Gastroesophageal sphincter (tissue), 4 donors: ENCODE measurements at regions not wholly inside any gene's neighbourhood (a gene's known extent, or its start where the extent isn't known, plus 50 kb on each side); places are given as distances from the start of the nearest gene placed in this dataset.
A peak's percentile ranks its signal among the peaks of the same experiment; 100 is the strongest.

Experiments used
- ATAC-seq: fragments of 150-250 bp; one replicate; pipeline ENCODE4 v1.9.1; 2016; ENCODE audit warnings: mild to moderate bottlenecking, moderate library complexity
- H3K27ac ChIP-seq, 4 donors: fragments of 200-600 bp; sonication (generic) in 3 of 4; 1 replicate in 3 of 4; 2 replicates in 1 of 4; pipeline ENCODE4 v1.5.1; 2016 to 2019
- H3K27me3 ChIP-seq: fragments of 200-600 bp; sonication (generic); one replicate; pipeline ENCODE4 v1.5.1; 2019
- H3K36me3 ChIP-seq, 2 donors: fragments of 200-600 bp; sonication (generic); one replicate each; pipeline ENCODE4 v1.5.1; 2019; ENCODE audit warnings: control low read depth in 1 of 2
- H3K4me1 ChIP-seq, 3 donors: fragments of 200-600 bp; sonication (generic); 1 replicate in 2 of 3; 2 replicates in 1 of 3; pipeline ENCODE4 v1.5.1; 2016 to 2019; ENCODE audit warnings: control low read depth in 2 of 3
- H3K4me3 ChIP-seq, 2 donors: fragments of 200-600 bp; sonication (generic); one replicate each; pipeline ENCODE4 v1.5.1; 2019; ENCODE audit warnings: mild to moderate bottlenecking in 1 of 2, moderate library complexity in 1 of 2
- H3K9me3 ChIP-seq, 3 donors: fragments of 200-600 bp; sonication (generic); one replicate each; pipeline ENCODE4 v1.5.1; 2017 to 2019; ENCODE audit warnings: control low read depth in 2 of 3
- CTCF ChIP-seq, 4 experiments: fragments of 200-600 bp in 2 of 4; fragments of 450-650 bp in 2 of 4; sonication (generic) in 1 of 4; IDR thresholded peaks; one replicate each; pipeline ENCODE4 v1.5.1; 2017 to 2019; ENCODE audit warnings: antibody characterized with exemption in 4 of 4, mild to moderate bottlenecking in 2 of 4, moderate library complexity in 2 of 4
- EP300 ChIP-seq: sonication (generic); formaldehyde crosslinking; IDR thresholded peaks from one replicate; pipeline ENCODE4 v1.6.1; 2017; ENCODE audit warnings: antibody characterized with exemption, mild to moderate bottlenecking
- POLR2A ChIP-seq, 2 donors: fragments of 450-650 bp; IDR thresholded peaks; one replicate each; pipeline ENCODE4 v1.6.1; 2017; ENCODE audit warnings: antibody characterized with exemption in 2 of 2, mild to moderate bottlenecking in 2 of 2, moderate library complexity in 1 of 2
- POLR2AphosphoS5 ChIP-seq: sonication (generic); formaldehyde crosslinking; IDR thresholded peaks from one replicate; pipeline ENCODE4 v1.6.1; 2017; ENCODE audit warnings: antibody characterized with exemption
- WGBS, 2 donors: methylation state at CpG; one replicate each; pipeline ENCODE4 v1.1.5; 2018; ENCODE audit warnings: low coverage in 1 of 2; 5-methylcytosine and 5-hydroxymethylcytosine counted together

- H3K4me3 ChIP-seq = no peak overlapping the region
- no peak for ATAC-seq
- peaks cover 0 to 17% (median 0%) of the 10 kb centered on the region in 3 donors for H3K4me1 ChIP-seq
- no peaks in the 10 kb centered on the region for H3K36me3 ChIP-seq
- no peak overlapping the region for H3K27ac ChIP-seq
- H3K9me3 ChIP-seq = no peaks in the 10 kb centered on the region
- TF ChIP-seq POLR2AphosphoS5 = no peak
- TF ChIP-seq EP300 = no peak
- no peak for TF ChIP-seq POLR2A (IDR thresholded peaks at IDR 0.05)
- no peak for TF ChIP-seq CTCF (IDR thresholded peaks at IDR 0.05)
- WGBS, 2 donors = 90 to 95% methylated on average over 2 to 3 of the region's 3 CpGs
- no peaks in the 10 kb centered on the region for H3K27me3 ChIP-seq
Measured at GRCh38 chr5:142500227-142500905, 175.5 kb upstream of the SPRY4 start.

GRCh38 chr5:142499591-142500226 is 174.9 kb upstream of the SPRY4 start:
- no peak for ATAC-seq
- 57 to 65% methylated on average over 5 to 6 of the region's 6 CpGs for WGBS, 2 donors

GRCh38 chr5:142498298-142498697 is 173.5 kb upstream of the SPRY4 start:
- Histone ChIP-seq H3K4me3 (no peak overlapping the region), H3K27me3 (no peaks in the 10 kb centered on the region), H3K4me1 (peaks cover 0 to 35% (median 2%) of the 10 kb centered on the region in 3 donors), H3K9me3 (no peaks in the 10 kb centered on the region), H3K27ac (no peak overlapping the region), H3K36me3 (no peaks in the 10 kb centered on the region)
- 93 to 96% methylated on average over 3 of the region's 3 CpGs for WGBS, 2 donors
- ATAC-seq = no peak
- no peak for TF ChIP-seq POLR2AphosphoS5
- no peak for TF ChIP-seq EP300
- TF ChIP-seq POLR2A (IDR thresholded peaks at IDR 0.05) = no peak
- TF ChIP-seq CTCF (IDR thresholded peaks at IDR 0.05) = no peak

More at GRCh38 chr5:142499591-142500226, 174.9 kb upstream of the SPRY4 start:
- Histone ChIP-seq H3K4me3 (no peak overlapping the region), H3K9me3 (no peaks in the 10 kb centered on the region), H3K27ac (no peak overlapping the region), H3K27me3 (no peaks in the 10 kb centered on the region), H3K36me3 (no peaks in the 10 kb centered on the region), H3K4me1 (peaks cover 0 to 23% (median 0%) of the 10 kb centered on the region in 3 donors)
- TF ChIP-seq EP300 (no peak), CTCF (IDR thresholded peaks at IDR 0.05) (no peak)

- no peaks in the 10 kb centered on the region for H3K9me3 ChIP-seq
- WGBS, 2 donors = 16 to 23% methylated on average over 2 of the region's 2 CpGs
- H3K27me3 ChIP-seq = no peaks in the 10 kb centered on the region
- H3K4me3 ChIP-seq = no peak overlapping the region
- H3K27ac ChIP-seq = peak overlapping the region in 3 of 4 donors; percentile 53 to 67 (median 53)
- no peaks in the 10 kb centered on the region for H3K36me3 ChIP-seq
- H3K4me1 ChIP-seq = peaks cover 3 to 59% (median 11%) of the 10 kb centered on the region in 3 donors
- TF ChIP-seq EP300 (no peak), POLR2AphosphoS5 (no peak), POLR2A (IDR thresholded peaks at IDR 0.05) (no peak), CTCF (IDR thresholded peaks at IDR 0.05) (no peak)
- no peak for ATAC-seq
Measured at GRCh38 chr5:142495531-142495930, 170.7 kb upstream of the SPRY4 start.
